Endothelial cell of umbilical vein (primary cell): ENCODE measurements at regions not wholly inside any gene's neighbourhood (a gene's known extent, or its start where the extent isn't known, plus 50 kb on each side); places are given as distances from the start of the nearest gene placed in this dataset.

Experiments used
- BruUV-seq: library from RNA; stranded (reverse); fragments of 400-500 nt; replicated peaks from 2 replicates; lab custom pipeline; 2021; lab: Mats Ljungman, UMichigan
- CTCF ChIA-PET: fragments of 300-600, 350-600 bp; sonication (Branson Sonifier 250); formaldehyde crosslinking; loops from one replicate; lab custom pipeline; 2021; ENCODE audit warnings: antibody characterized with exemption, inconsistent platforms; lab: Charles Lee
- POLR2A ChIA-PET: fragments of 300-600, 350-600 bp; sonication (Branson Sonifier 250); formaldehyde crosslinking; loops from one replicate; lab custom pipeline; 2021; ENCODE audit warnings: antibody characterized with exemption, inconsistent platforms; lab: Charles Lee
- DNase-seq: peaks from one replicate; pipeline ENCODE4 v3.0.0-alpha.2; 2011; ENCODE audit warnings: low read depth, low spot score
- FAIRE-seq: peaks from 2 replicates; lab custom pipeline; 2011; peaks lifted over from hg19 to GRCh38; lab: Jason Lieb, UNC
- H2AFZ ChIP-seq: 2 replicates; pipeline ENCODE4 v1.6.0; 2012; ENCODE audit warnings: low read depth, low read length, control low read depth, inconsistent platforms
- H3K27ac ChIP-seq: 2 replicates; pipeline ENCODE4 v1.5.1; 2011; ENCODE audit warnings: low read depth, mild to moderate bottlenecking, control low read depth, low read length, moderate library complexity; ENCODE audit not compliant: insufficient read depth
- H3K27me3 ChIP-seq, 2 experiments: 2 replicates each; pipeline versions ENCODE4 v1.6.0 to v1.6.1; 2011; ENCODE audit warnings: low read length in 2 of 2, mixed read lengths in 1 of 2; ENCODE audit not compliant: control insufficient read depth in 2 of 2, insufficient read depth in 2 of 2
- H3K36me3 ChIP-seq, 2 experiments: 2 replicates in 1 of 2; 3 replicates in 1 of 2; pipeline ENCODE4 v1.5.1; 2011; ENCODE audit warnings: low read length in 2 of 2, mild to moderate bottlenecking in 1 of 2, moderate library complexity in 1 of 2; ENCODE audit not compliant: control insufficient read depth in 2 of 2, insufficient read depth in 2 of 2; ENCODE audit errors: extremely low read depth in 1 of 2
- H3K4me1 ChIP-seq: 3 replicates; pipeline ENCODE4 v1.5.1; 2011; ENCODE audit warnings: mild to moderate bottlenecking, low read length; ENCODE audit not compliant: control insufficient read depth, insufficient read depth; ENCODE audit errors: extremely low read depth
- H3K4me2 ChIP-seq: 2 replicates; pipeline ENCODE4 v1.6.1; 2011; ENCODE audit warnings: low read length, control low read depth, mixed read lengths; ENCODE audit not compliant: insufficient read depth
- H3K4me3 ChIP-seq, 3 experiments: fragments of 200-600 bp in 1 of 3; sonication (generic), shearing (Covaris generic) in 1 of 3; replicated peaks in 1 of 3; 2 replicates each; pipeline ENCODE4 v1.5.1; 2011 to 2016; ENCODE audit warnings: control low read depth in 3 of 3, low read length in 3 of 3, mild to moderate bottlenecking in 2 of 3, inconsistent platforms in 1 of 3, low read depth in 1 of 3, moderate library complexity in 1 of 3; ENCODE audit not compliant: insufficient read depth in 1 of 3
- H3K79me2 ChIP-seq: 2 replicates; pipeline ENCODE4 v1.6.0; 2012; ENCODE audit warnings: low read length, inconsistent platforms; ENCODE audit not compliant: control insufficient read depth, insufficient read depth
- H3K9ac ChIP-seq: replicated peaks from 2 replicates; pipeline ENCODE3; 2011; ENCODE audit warnings: low read length, control low read depth; ENCODE audit not compliant: insufficient read depth; ENCODE audit errors: extremely low read depth
- H3K9me1 ChIP-seq: replicated peaks from 3 replicates; pipeline ENCODE4 v1.6.0; 2011; ENCODE audit warnings: mild to moderate bottlenecking, low read length; ENCODE audit not compliant: control insufficient read depth, insufficient read depth; ENCODE audit errors: extremely low read depth
- H3K9me3 ChIP-seq: replicated peaks from 2 replicates; pipeline ENCODE4 v1.5.1; 2012; ENCODE audit warnings: low read length, inconsistent platforms; ENCODE audit not compliant: control insufficient read depth, insufficient read depth
- H4K20me1 ChIP-seq: replicated peaks from 2 replicates; pipeline ENCODE3; 2011; ENCODE audit warnings: mild to moderate bottlenecking, low read length; ENCODE audit not compliant: control insufficient read depth, insufficient read depth; ENCODE audit errors: extremely low read depth
- EZH2 ChIP-seq: IDR thresholded peaks from 2 replicates; pipeline ENCODE4 v1.6.1; 2012; ENCODE audit warnings: borderline replicate concordance, low read depth, mild to moderate bottlenecking, moderate library complexity, low read length, inconsistent platforms; ENCODE audit not compliant: severe bottlenecking
- FOS ChIP-seq: IDR thresholded peaks from 2 replicates; pipeline ENCODE4 v1.6.1; 2011; ENCODE audit warnings: mild to moderate bottlenecking, low read length, moderate library complexity, borderline replicate concordance; ENCODE audit not compliant: insufficient read depth
- GATA2 ChIP-seq: IDR thresholded peaks from 2 replicates; pipeline ENCODE4 v1.7.0; 2011; ENCODE audit warnings: low read depth, mild to moderate bottlenecking, moderate library complexity, mixed read lengths, low read length; ENCODE audit not compliant: insufficient read length, insufficient read depth
- JUN ChIP-seq: IDR thresholded peaks from 2 replicates; pipeline ENCODE4 v1.6.1; 2011; ENCODE audit warnings: borderline replicate concordance, low read depth; ENCODE audit not compliant: insufficient read length, insufficient read depth
- MYC ChIP-seq: IDR thresholded peaks from one replicate; pipeline ENCODE4 v1.6.1; 2011; ENCODE audit warnings: mild to moderate bottlenecking, low read depth, low read length
- POLR2A ChIP-seq: IDR thresholded peaks from 2 replicates; pipeline ENCODE4 v1.6.1; 2012; ENCODE audit warnings: low read depth, mild to moderate bottlenecking, control low read depth, low read length
- POLR2AphosphoS5 ChIP-seq: IDR thresholded peaks from 2 replicates; pipeline ENCODE4 v1.6.1; 2012; ENCODE audit warnings: low read depth, mild to moderate bottlenecking, control low read depth, low read length, moderate library complexity; ENCODE audit not compliant: insufficient read depth
- dilution Hi-C: fragments of 300-500 bp; cut with MboI; formaldehyde crosslinking; loops from one replicate; pipeline ENCODE4 v1.15.0; 2019; ENCODE audit warnings: low sequenced_read_pairs; ENCODE audit not compliant: extremely low pct_ligation_motif_present
- intact Hi-C: fragments of 100-400 bp; cut with micrococcal nuclease; formaldehyde crosslinking; loops from one replicate; pipeline ENCODE4 v1.10.0; 2022
- TF ChIP-seq, protein P1 (sequence below): IDR thresholded peaks from 2 replicates; pipeline ENCODE4 v1.6.1; 2011; ENCODE audit not compliant: insufficient read depth, insufficient read length
- TF ChIP-seq, protein P2 (sequence below), 2 donors: IDR thresholded peaks; 1 replicate in 1 of 2; 2 replicates in 1 of 2; pipeline ENCODE4 v1.5.1; 2011; ENCODE audit warnings: low read length in 2 of 2, mild to moderate bottlenecking in 2 of 2, moderate library complexity in 2 of 2, control low read depth in 1 of 2, inconsistent platforms in 1 of 2, low read depth in 1 of 2; ENCODE audit not compliant: insufficient read depth in 1 of 2; ENCODE audit errors: extremely low read depth in 1 of 2

DNA sequence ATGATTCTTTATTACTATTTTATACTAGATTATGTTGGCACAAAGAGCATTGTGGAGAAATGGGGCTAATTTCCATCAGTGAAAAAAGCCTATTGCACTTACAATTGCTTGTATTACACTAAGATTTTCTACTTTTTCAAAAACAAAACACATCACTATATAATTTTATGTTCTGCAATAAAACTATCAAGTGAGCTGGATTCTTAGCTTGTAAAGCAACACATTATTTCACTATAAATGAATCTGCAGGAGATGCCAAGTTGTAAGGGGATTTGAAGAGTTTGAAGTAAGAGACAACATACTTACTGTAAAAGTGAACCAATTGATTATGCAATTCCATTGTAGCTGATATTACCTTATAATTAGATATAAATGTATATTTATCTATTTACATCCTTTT is 333.3 kb upstream of the SEMA3D start:
- Histone ChIP-seq H3K9me1 (no peaks in the 10 kb centered on the region), H3K4me1 (no peaks in the 10 kb centered on the region), H3K27me3 (no peaks in the 10 kb centered on the region), H2AFZ (no peak overlapping the region), H3K79me2 (no peaks in the 10 kb centered on the region), H4K20me1 (no peaks in the 10 kb centered on the region), H3K4me2 (no peak overlapping the region), H3K9ac (no peak overlapping the region), H3K27ac (no peak overlapping the region), H3K9me3 (no peaks in the 10 kb centered on the region), H3K4me3 (no peak overlapping the region), H3K36me3 (no peaks in the 10 kb centered on the region)
- no peak for TF ChIP-seq EZH2
- no peak for TF ChIP-seq POLR2A
- TF ChIP-seq JUN, result no peak
- TF ChIP-seq, protein P1, sequence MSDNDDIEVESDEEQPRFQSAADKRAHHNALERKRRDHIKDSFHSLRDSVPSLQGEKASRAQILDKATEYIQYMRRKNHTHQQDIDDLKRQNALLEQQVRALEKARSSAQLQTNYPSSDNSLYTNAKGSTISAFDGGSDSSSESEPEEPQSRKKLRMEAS, result no peak
- no peak for TF ChIP-seq GATA2
- TF ChIP-seq, protein P2, sequence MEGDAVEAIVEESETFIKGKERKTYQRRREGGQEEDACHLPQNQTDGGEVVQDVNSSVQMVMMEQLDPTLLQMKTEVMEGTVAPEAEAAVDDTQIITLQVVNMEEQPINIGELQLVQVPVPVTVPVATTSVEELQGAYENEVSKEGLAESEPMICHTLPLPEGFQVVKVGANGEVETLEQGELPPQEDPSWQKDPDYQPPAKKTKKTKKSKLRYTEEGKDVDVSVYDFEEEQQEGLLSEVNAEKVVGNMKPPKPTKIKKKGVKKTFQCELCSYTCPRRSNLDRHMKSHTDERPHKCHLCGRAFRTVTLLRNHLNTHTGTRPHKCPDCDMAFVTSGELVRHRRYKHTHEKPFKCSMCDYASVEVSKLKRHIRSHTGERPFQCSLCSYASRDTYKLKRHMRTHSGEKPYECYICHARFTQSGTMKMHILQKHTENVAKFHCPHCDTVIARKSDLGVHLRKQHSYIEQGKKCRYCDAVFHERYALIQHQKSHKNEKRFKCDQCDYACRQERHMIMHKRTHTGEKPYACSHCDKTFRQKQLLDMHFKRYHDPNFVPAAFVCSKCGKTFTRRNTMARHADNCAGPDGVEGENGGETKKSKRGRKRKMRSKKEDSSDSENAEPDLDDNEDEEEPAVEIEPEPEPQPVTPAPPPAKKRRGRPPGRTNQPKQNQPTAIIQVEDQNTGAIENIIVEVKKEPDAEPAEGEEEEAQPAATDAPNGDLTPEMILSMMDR (IDR thresholded peaks at IDR 0.05; ENCODE audit: extremely low read depth in 1 of 2, insufficient read depth in 1 of 2, low read depth in 1 of 2, low read length in 2 of 2), result no peak
- no peak for TF ChIP-seq POLR2AphosphoS5
- no peak for TF ChIP-seq MYC
- TF ChIP-seq FOS, result no peak
- ChIA-PET CTCF (interaction anchor here (1.1 to 1.3 kb wide), 3 partner anchors 10 to 80 kb away, joined by 3 to 4 read pairs (median 3); no protein-coding TSS in a partner anchor), POLR2A (no interaction called here)
- no TSS peak for BruUV-seq
- dilution Hi-C loops, result no loop called here
- intact Hi-C loops, result no loop called here
- no peak for DNase-seq
- FAIRE-seq, result no peak
